Aorta (tissue), 5 donors: ENCODE measurements at regions not wholly inside any gene's neighbourhood (a gene's known extent, or its start where the extent isn't known, plus 50 kb on each side); places are given as distances from the start of the nearest gene placed in this dataset.
A peak's percentile ranks its signal among the peaks of the same experiment; 100 is the strongest.

Experiments used
- ATAC-seq: fragments of 200-7000 bp; cut with Tn5 transposase; one replicate; pipeline ENCODE4 v1.9.1; 2022; ENCODE audit warnings: moderate library complexity; ENCODE audit not compliant: low FRiP score
- DNase-seq, 2 donors: peaks; one replicate each; pipeline ENCODE4 v3.0.0-alpha.2; 2020
- H3K27ac ChIP-seq, 2 donors: one replicate each; pipeline ENCODE4 v1.5.1; 2013; ENCODE audit warnings: low read length in 2 of 2, mild to moderate bottlenecking in 2 of 2, moderate library complexity in 2 of 2, control low read depth in 1 of 2, inconsistent platforms in 1 of 2, low read depth in 1 of 2
- H3K27me3 ChIP-seq, 2 donors: one replicate each; pipeline ENCODE4 v1.6.1; 2013; ENCODE audit warnings: control low read depth in 1 of 2, low read length in 1 of 2, mild to moderate bottlenecking in 1 of 2, moderate library complexity in 1 of 2; ENCODE audit not compliant: insufficient read depth in 2 of 2, control insufficient read depth in 1 of 2
- H3K36me3 ChIP-seq, 2 donors: one replicate each; pipeline ENCODE4 v1.6.1; 2013; ENCODE audit warnings: control low read depth in 1 of 2, low read length in 1 of 2, mild to moderate bottlenecking in 1 of 2; ENCODE audit not compliant: insufficient read depth in 2 of 2, control insufficient read depth in 1 of 2
- H3K4me1 ChIP-seq, 2 donors: one replicate each; pipeline ENCODE4 v1.6.1; 2013; ENCODE audit warnings: low read length in 2 of 2, control low read depth in 1 of 2, mild to moderate bottlenecking in 1 of 2, moderate library complexity in 1 of 2; ENCODE audit not compliant: insufficient read depth in 2 of 2, control insufficient read depth in 1 of 2
- H3K4me3 ChIP-seq, 2 donors: one replicate each; pipeline ENCODE4 v1.5.1; 2013; ENCODE audit warnings: low read length in 2 of 2, control low read depth in 1 of 2, mild to moderate bottlenecking in 1 of 2
- H3K9me3 ChIP-seq: one replicate; pipeline ENCODE4 v1.6.1; 2013; ENCODE audit warnings: mild to moderate bottlenecking, low read length; ENCODE audit not compliant: control insufficient read depth
- WGBS, 2 donors: extraction: QIAGEN DNeasy Blood & Tissue Kit; methylation state at CpG; one replicate each; pipeline ENCODE4 v1.1.7; 2013; 5-methylcytosine and 5-hydroxymethylcytosine counted together
- intact Hi-C, 2 donors: fragments of 100-400 bp; cut with DNase I; formaldehyde crosslinking; loops; one replicate each; pipeline versions ENCODE4 v1.14.2 to v1.15.0; 2022
- donor health status: healthy with polysubstance abuse.
- donor health status: Bipolar disorder and iron deficiency.
- donor health status: DM: no; HTN: no; CAD: no.
- donor health status: DM: no; HTN: no; CAD: no.
- donor health status: DM: yes; HTN: yes; CAD: no.

- no peak overlapping the region for H3K4me3 ChIP-seq
- H3K27ac ChIP-seq: peak overlapping the region in 1 of 2 donors; percentile 65
- 37 to 42% methylated on average over 22 of the region's 22 CpGs for WGBS, 2 donors
- DNase-seq: peak in 1 of 2 donors; percentile 73
- H3K4me1 ChIP-seq: no peaks in the 10 kb centered on the region
- intact Hi-C loops: no loop called here
- ATAC-seq: peak; percentile 67
- no peaks in the 10 kb centered on the region for H3K27me3 ChIP-seq
- H3K36me3 ChIP-seq: no peaks in the 10 kb centered on the region
- no peaks in the 10 kb centered on the region for H3K9me3 ChIP-seq
Measured at GRCh38 chr10:78248651-78249464, 215.2 kb downstream of the RPS24 start.

- Histone ChIP-seq H3K36me3 (no peaks in the 10 kb centered on the region), H3K9me3 (no peaks in the 10 kb centered on the region), H3K4me3 (no peak overlapping the region), H3K27me3 (no peaks in the 10 kb centered on the region), H3K27ac (no peak overlapping the region), H3K4me1 (no peaks in the 10 kb centered on the region)
- intact Hi-C loops: no loop called here
- ATAC-seq (no peak), DNase-seq (no peak)
- WGBS, 2 donors: 69 to 75% methylated on average over 3 of the region's 3 CpGs
Measured at GRCh38 chr10:78249690-78250089, 216.0 kb downstream of the RPS24 start.

GRCh38 chr10:78250313-78251015 is 216.8 kb downstream of the RPS24 start:
- Histone ChIP-seq H3K27me3 (no peaks in the 10 kb centered on the region), H3K4me3 (no peak overlapping the region), H3K36me3 (no peaks in the 10 kb centered on the region), H3K9me3 (no peaks in the 10 kb centered on the region), H3K27ac (no peak overlapping the region), H3K4me1 (no peaks in the 10 kb centered on the region)
- intact Hi-C loops: no loop called here
- ATAC-seq: no peak
- DNase-seq: no peak
- 93 to 94% methylated on average over 8 of the region's 8 CpGs for WGBS, 2 donors

- intact Hi-C loops: no loop called here
- Histone ChIP-seq H3K9me3 (no peaks in the 10 kb centered on the region), H3K27me3 (no peaks in the 10 kb centered on the region), H3K4me3 (no peak overlapping the region), H3K4me1 (no peaks in the 10 kb centered on the region), H3K36me3 (no peaks in the 10 kb centered on the region), H3K27ac (no peak overlapping the region)
- DNase-seq: no peak
- 88 to 93% methylated on average over 7 of the region's 7 CpGs for WGBS, 2 donors
- ATAC-seq: no peak
Measured at GRCh38 chr10:78251016-78251385, 217.3 kb downstream of the RPS24 start.

- ATAC-seq: no peak
- no peak for DNase-seq
- no peaks in the 10 kb centered on the region for H3K9me3 ChIP-seq
- H3K4me1 ChIP-seq: no peaks in the 10 kb centered on the region
- intact Hi-C loops: no loop called here
- H3K4me3 ChIP-seq: no peak overlapping the region
- no peaks in the 10 kb centered on the region for H3K27me3 ChIP-seq
- H3K36me3 ChIP-seq: no peaks in the 10 kb centered on the region
- 88 to 98% methylated on average over 10 of the region's 10 CpGs for WGBS, 2 donors
- H3K27ac ChIP-seq: no peak overlapping the region
Measured at GRCh38 chr10:78252286-78252685, 218.6 kb downstream of the RPS24 start.

- no peak for ATAC-seq
- no peaks in the 10 kb centered on the region for H3K27me3 ChIP-seq
- 85 to 96% methylated on average over 9 of the region's 9 CpGs for WGBS, 2 donors
- H3K27ac ChIP-seq: no peak overlapping the region
- intact Hi-C loops: no loop called here
- H3K4me3 ChIP-seq: no peak overlapping the region
- H3K36me3 ChIP-seq: no peaks in the 10 kb centered on the region
- H3K9me3 ChIP-seq: no peaks in the 10 kb centered on the region
- DNase-seq: no peak
- H3K4me1 ChIP-seq: no peaks in the 10 kb centered on the region
Measured at GRCh38 chr10:78253063-78253853, 219.6 kb downstream of the RPS24 start.

GRCh38 chr10:78254013-78254412 is 220.3 kb downstream of the RPS24 start:
- H3K4me3 ChIP-seq: no peak overlapping the region

GRCh38 chr10:78255214-78255613 is 221.6 kb downstream of the RPS24 start:
- Histone ChIP-seq H3K36me3 (no peaks in the 10 kb centered on the region), H3K27ac (no peak overlapping the region), H3K9me3 (no peaks in the 10 kb centered on the region), H3K4me1 (no peaks in the 10 kb centered on the region), H3K4me3 (no peak overlapping the region), H3K27me3 (no peaks in the 10 kb centered on the region)
- ATAC-seq: no peak
- no peak for DNase-seq
- WGBS, 2 donors: 94 to 96% methylated on average over 3 of the region's 3 CpGs
- intact Hi-C loops: no loop called here

More at GRCh38 chr10:78254013-78254412, 220.3 kb downstream of the RPS24 start:
- Histone ChIP-seq H3K27me3 (no peaks in the 10 kb centered on the region), H3K4me1 (no peaks in the 10 kb centered on the region), H3K36me3 (no peaks in the 10 kb centered on the region), H3K9me3 (no peaks in the 10 kb centered on the region), H3K27ac (no peak overlapping the region)
- no peak for ATAC-seq
- intact Hi-C loops: no loop called here
- 78 to 93% methylated on average over 3 of the region's 3 CpGs for WGBS, 2 donors
- DNase-seq: no peak
